ENCODE measurements at regions not wholly inside any gene's neighbourhood (a gene's known extent, or its start where the extent isn't known, plus 50 kb on each side); places are given as distances from the start of the nearest gene placed in this dataset.

DNA sequence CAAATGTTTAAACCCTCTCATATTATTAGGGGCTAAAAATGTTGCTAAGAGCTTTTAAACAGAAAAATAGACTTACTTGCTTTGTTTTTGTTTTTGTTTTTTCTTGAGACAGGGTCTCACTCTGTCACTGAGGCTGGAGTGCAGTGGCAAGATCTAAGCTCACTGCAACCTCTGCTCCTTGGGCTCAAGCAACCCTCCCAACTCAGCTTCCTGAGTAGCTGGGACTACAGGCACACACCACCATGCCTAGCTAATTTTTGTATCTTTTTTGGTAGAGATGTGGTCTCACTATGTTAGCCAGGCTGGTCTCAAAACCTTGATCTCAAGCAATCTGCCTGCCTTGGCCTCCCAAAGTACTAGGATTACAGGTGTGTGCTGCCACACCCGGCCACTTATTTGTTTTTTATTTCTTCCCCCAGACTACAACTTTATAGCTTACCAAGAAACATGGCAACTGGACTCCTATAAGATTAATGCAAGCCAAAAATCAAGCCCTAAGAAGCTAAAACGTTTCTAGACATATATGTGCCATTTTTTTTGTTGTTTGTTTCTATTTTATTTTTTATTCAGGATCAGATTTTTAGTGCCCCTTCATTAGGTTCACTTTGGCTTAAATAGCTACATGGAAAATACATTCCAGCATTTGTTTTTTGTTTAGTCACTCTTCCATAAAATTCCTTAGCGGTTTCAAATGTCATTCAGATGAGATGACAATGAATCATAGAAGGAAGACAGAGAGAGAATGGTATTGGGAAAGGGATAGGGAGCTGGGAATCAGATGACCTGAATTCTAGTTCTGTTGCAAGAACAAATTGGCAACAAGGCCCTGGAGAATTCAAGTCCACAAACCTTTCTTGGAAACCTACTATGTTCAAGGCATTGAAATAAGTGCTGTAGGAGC, 163.4 kb upstream of the MKLN1 start:
- Mint-ChIP-seq H3K27me3 (no peaks in the 10 kb centered on the region), H3K4me3 (no peak overlapping the region), H3K4me1 (no peaks in the 10 kb centered on the region), H3K9me3 (ENCODE audit: insufficient read depth) (no peaks in the 10 kb centered on the region), H3K27ac (no peak overlapping the region)
- H3K79me2 ChIP-seq (ENCODE audit: control insufficient read depth, insufficient read depth, low read length), result no peaks in the 10 kb centered on the region
- H3K4me1 ChIP-seq (ENCODE audit: control insufficient read depth in 2 of 2, insufficient read depth in 2 of 2, low read length in 2 of 2), result no peaks in the 10 kb centered on the region
- H3K4me2 ChIP-seq (replicated peaks; ENCODE audit: low read depth, low read length, poor library complexity, severe bottlenecking), result no peak overlapping the region
- intact Hi-C loops (cut with micrococcal nuclease), result no loop called here
- no peak for ATAC-seq (ENCODE audit: low read depth)
- H2AFZ ChIP-seq (ENCODE audit: insufficient read depth, low read depth, low read length, poor library complexity, severe bottlenecking), result no peak overlapping the region
- no peaks in the 10 kb centered on the region for H4K20me1 ChIP-seq (ENCODE audit: control insufficient read depth, insufficient read depth, low read length, poor library complexity, severe bottlenecking)
- H3K27me3 ChIP-seq (replicated peaks in 1 of 4; ENCODE audit: control extremely low read depth in 1 of 4, control insufficient read depth in 3 of 4, insufficient read depth in 4 of 4, low read length in 3 of 4), result no peaks in the 10 kb centered on the region
- DNase-seq, result no peak
- POLR2A ChIA-PET, result no interaction called here
- H3K36me3 ChIP-seq (replicated peaks in 1 of 2; ENCODE audit: control extremely low read depth in 1 of 2, control insufficient read depth in 1 of 2, extremely low read depth in 1 of 2, insufficient read depth in 2 of 2, low read length in 1 of 2), result no peaks in the 10 kb centered on the region
- H3K9ac ChIP-seq (ENCODE audit: low read length), result no peak overlapping the region
- TF ChIP-seq EZH2 (IDR thresholded peaks at IDR 0.05; ENCODE audit: borderline replicate concordance, insufficient read depth, low read depth, low read length, poor library complexity, severe bottlenecking), result no peak
- TF ChIP-seq, protein P1, sequence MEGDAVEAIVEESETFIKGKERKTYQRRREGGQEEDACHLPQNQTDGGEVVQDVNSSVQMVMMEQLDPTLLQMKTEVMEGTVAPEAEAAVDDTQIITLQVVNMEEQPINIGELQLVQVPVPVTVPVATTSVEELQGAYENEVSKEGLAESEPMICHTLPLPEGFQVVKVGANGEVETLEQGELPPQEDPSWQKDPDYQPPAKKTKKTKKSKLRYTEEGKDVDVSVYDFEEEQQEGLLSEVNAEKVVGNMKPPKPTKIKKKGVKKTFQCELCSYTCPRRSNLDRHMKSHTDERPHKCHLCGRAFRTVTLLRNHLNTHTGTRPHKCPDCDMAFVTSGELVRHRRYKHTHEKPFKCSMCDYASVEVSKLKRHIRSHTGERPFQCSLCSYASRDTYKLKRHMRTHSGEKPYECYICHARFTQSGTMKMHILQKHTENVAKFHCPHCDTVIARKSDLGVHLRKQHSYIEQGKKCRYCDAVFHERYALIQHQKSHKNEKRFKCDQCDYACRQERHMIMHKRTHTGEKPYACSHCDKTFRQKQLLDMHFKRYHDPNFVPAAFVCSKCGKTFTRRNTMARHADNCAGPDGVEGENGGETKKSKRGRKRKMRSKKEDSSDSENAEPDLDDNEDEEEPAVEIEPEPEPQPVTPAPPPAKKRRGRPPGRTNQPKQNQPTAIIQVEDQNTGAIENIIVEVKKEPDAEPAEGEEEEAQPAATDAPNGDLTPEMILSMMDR (IDR thresholded peaks at IDR 0.05), result no peak
- no peak overlapping the region for H3K4me3 ChIP-seq (ENCODE audit: control extremely low read depth in 1 of 5, extremely low read depth in 1 of 5, insufficient read depth in 1 of 5, low read depth in 2 of 5, low read length in 4 of 5)
- H3K9me3 ChIP-seq (ENCODE audit: control extremely low read depth in 1 of 3, control insufficient read depth in 2 of 3, insufficient read depth in 1 of 3, low read length in 2 of 3), result no peaks in the 10 kb centered on the region
- 100% methylated on average over 1 of the region's 3 CpGs for WGBS (ENCODE audit: insufficient coverage)
- CTCF ChIA-PET, result interaction anchor here (0.9 to 1.6 kb wide), 2 partner anchors 9 to 95 kb away, joined by 3 to 4 read pairs; no protein-coding TSS in a partner anchor
- H3K27ac ChIP-seq (ENCODE audit: low read length in 2 of 2), result no peak overlapping the region

- Histone ChIP-seq H3K9ac (ENCODE audit: low read length) (no peak overlapping the region), H2AFZ (ENCODE audit: insufficient read depth, low read depth, low read length, poor library complexity, severe bottlenecking) (no peak overlapping the region), H3K4me3 (ENCODE audit: control extremely low read depth in 1 of 5, extremely low read depth in 1 of 5, insufficient read depth in 1 of 5, low read depth in 2 of 5, low read length in 4 of 5) (no peak overlapping the region), H3K4me1 (ENCODE audit: control insufficient read depth in 2 of 2, insufficient read depth in 2 of 2, low read length in 2 of 2) (no peaks in the 10 kb centered on the region), H4K20me1 (ENCODE audit: control insufficient read depth, insufficient read depth, low read length, poor library complexity, severe bottlenecking) (no peaks in the 10 kb centered on the region), H3K27me3 (replicated peaks in 1 of 4; ENCODE audit: control extremely low read depth in 1 of 4, control insufficient read depth in 3 of 4, insufficient read depth in 4 of 4, low read length in 3 of 4) (no peaks in the 10 kb centered on the region), H3K4me2 (replicated peaks; ENCODE audit: low read depth, low read length, poor library complexity, severe bottlenecking) (no peak overlapping the region), H3K79me2 (ENCODE audit: control insufficient read depth, insufficient read depth, low read length) (no peaks in the 10 kb centered on the region), H3K27ac (ENCODE audit: low read length in 2 of 2) (no peak overlapping the region), H3K36me3 (replicated peaks in 1 of 2; ENCODE audit: control extremely low read depth in 1 of 2, control insufficient read depth in 1 of 2, extremely low read depth in 1 of 2, insufficient read depth in 2 of 2, low read length in 1 of 2) (no peaks in the 10 kb centered on the region), H3K9me3 (ENCODE audit: control extremely low read depth in 1 of 3, control insufficient read depth in 2 of 3, insufficient read depth in 1 of 3, low read length in 2 of 3) (no peaks in the 10 kb centered on the region)
- ChIA-PET POLR2A (interaction anchor here (0.6 kb wide), 1 partner anchor 154 kb away, joined by 7 read pairs; no protein-coding TSS in a partner anchor), CTCF (no interaction called here)
- WGBS (ENCODE audit: insufficient coverage), result 100% methylated on average over 5 of the region's 6 CpGs
- ATAC-seq (ENCODE audit: low read depth) (no peak), DNase-seq (no peak)
- no peak overlapping the region for H3K27ac Mint-ChIP-seq
- peaks cover 5% of the 10 kb centered on the region for H3K27me3 Mint-ChIP-seq
- intact Hi-C loops (cut with micrococcal nuclease), result no loop called here
- no peaks in the 10 kb centered on the region for H3K4me1 Mint-ChIP-seq
- H3K9me3 Mint-ChIP-seq (ENCODE audit: insufficient read depth), result no peaks in the 10 kb centered on the region
- H3K4me3 Mint-ChIP-seq, result no peak overlapping the region
- TF ChIP-seq, protein P1 (IDR thresholded peaks at IDR 0.05), result no peak
- TF ChIP-seq EZH2 (IDR thresholded peaks at IDR 0.05; ENCODE audit: borderline replicate concordance, insufficient read depth, low read depth, low read length, poor library complexity, severe bottlenecking), result no peak
These were observed 161.6 kb upstream of the MKLN1 start for GRCh38 chr7:131166066-131166465.

Measured in B cell (primary cell).